ENCODE measurements at regions not wholly inside any gene's neighbourhood (a gene's known extent, or its start where the extent isn't known, plus 50 kb on each side); places are given as distances from the start of the nearest gene placed in this dataset.

DNA sequence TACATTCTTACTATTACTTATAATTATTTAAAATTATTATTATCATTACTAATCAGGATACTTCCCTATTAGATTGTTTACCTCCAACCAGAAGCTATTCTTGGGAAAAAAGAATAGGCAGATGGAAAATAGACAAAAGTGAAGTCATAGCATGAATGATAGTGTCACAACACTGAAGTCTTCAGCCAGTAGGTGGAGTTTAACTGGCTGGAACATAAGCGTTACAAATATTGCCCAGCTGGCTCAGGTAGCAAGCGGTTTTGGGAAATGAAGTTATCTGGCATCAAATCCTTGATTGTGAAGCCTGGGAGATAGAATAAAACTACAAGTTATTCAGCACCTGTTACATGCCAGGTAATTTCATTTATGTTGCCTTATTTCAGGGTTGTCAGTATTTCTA is 762.9 kb downstream of the C12orf50 start:
- H3K27ac Mint-ChIP-seq = no peak overlapping the region
- H4K20me1 ChIP-seq (ENCODE audit: control insufficient read depth, insufficient read depth, insufficient read length) = no peaks in the 10 kb centered on the region
- H3K9me3 Mint-ChIP-seq = no peaks in the 10 kb centered on the region

More for the DNA sequence above, 762.9 kb downstream of the C12orf50 start:
- Histone ChIP-seq H3K9ac (ENCODE audit: extremely low read depth, insufficient read length, low read length) (no peak overlapping the region), H4K91ac (ENCODE audit: insufficient read length, low read depth, low read length) (no peak overlapping the region), H3K27ac (ENCODE audit: insufficient read length, low read depth, low read length) (no peak overlapping the region), H2BK20ac (ENCODE audit: low read depth, low read length, poor library complexity, severe bottlenecking) (no peak overlapping the region), H4K5ac (ENCODE audit: insufficient read length, low read depth, low read length) (no peak overlapping the region), H2BK5ac (ENCODE audit: insufficient read length, low read length) (no peak overlapping the region), H3K27me3 (ENCODE audit: insufficient read depth, low read length) (no peaks in the 10 kb centered on the region), H3K4me1 (ENCODE audit: insufficient read depth, low read length) (peaks cover 2% of the 10 kb centered on the region; the same call in 1 of the 2 replicates), H2BK15ac (ENCODE audit: low read depth, low read length) (no peak overlapping the region), H3K79me2 (ENCODE audit: insufficient read depth, low read length) (no peaks in the 10 kb centered on the region), H3K4me2 (ENCODE audit: insufficient read depth, insufficient read length, low read length) (no peak overlapping the region), H2AFZ (ENCODE audit: low read length) (no peak overlapping the region), H4K8ac (replicated peaks; ENCODE audit: insufficient read length, low read depth, low read length) (no peak overlapping the region), H3K4ac (ENCODE audit: low read depth, low read length) (no peak overlapping the region), H3K79me1 (ENCODE audit: insufficient read depth, low read depth, low read length, poor library complexity, severe bottlenecking) (no peaks in the 10 kb centered on the region), H2AK5ac (ENCODE audit: insufficient read length, low read length) (no peak overlapping the region), H3K9me3 (ENCODE audit: control insufficient read depth, low read depth, low read length) (no peaks in the 10 kb centered on the region), H3K18ac (ENCODE audit: insufficient read length, low read depth, low read length) (no peak overlapping the region), H3K23ac (ENCODE audit: insufficient read length, low read depth, low read length) (no peak overlapping the region), H3K56ac (ENCODE audit: insufficient read length, low read depth, low read length) (no peak overlapping the region), H3T11ph (ENCODE audit: low read length) (no peak overlapping the region), H3K23me2 (ENCODE audit: insufficient read length, low read depth, low read length, poor library complexity, severe bottlenecking) (no peaks in the 10 kb centered on the region), H3K14ac (ENCODE audit: insufficient read depth, low read length) (no peak overlapping the region), H2BK12ac (ENCODE audit: insufficient read length, low read depth, low read length) (no peak overlapping the region), H2BK120ac (ENCODE audit: low read depth, low read length, poor library complexity, severe bottlenecking) (no peak overlapping the region)
- no peak for DNase-seq
- TF ChIP-seq, protein P1, sequence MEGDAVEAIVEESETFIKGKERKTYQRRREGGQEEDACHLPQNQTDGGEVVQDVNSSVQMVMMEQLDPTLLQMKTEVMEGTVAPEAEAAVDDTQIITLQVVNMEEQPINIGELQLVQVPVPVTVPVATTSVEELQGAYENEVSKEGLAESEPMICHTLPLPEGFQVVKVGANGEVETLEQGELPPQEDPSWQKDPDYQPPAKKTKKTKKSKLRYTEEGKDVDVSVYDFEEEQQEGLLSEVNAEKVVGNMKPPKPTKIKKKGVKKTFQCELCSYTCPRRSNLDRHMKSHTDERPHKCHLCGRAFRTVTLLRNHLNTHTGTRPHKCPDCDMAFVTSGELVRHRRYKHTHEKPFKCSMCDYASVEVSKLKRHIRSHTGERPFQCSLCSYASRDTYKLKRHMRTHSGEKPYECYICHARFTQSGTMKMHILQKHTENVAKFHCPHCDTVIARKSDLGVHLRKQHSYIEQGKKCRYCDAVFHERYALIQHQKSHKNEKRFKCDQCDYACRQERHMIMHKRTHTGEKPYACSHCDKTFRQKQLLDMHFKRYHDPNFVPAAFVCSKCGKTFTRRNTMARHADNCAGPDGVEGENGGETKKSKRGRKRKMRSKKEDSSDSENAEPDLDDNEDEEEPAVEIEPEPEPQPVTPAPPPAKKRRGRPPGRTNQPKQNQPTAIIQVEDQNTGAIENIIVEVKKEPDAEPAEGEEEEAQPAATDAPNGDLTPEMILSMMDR (conservative IDR thresholded peaks at IDR 0.05) = peak; percentile 46
- Mint-ChIP-seq H3K27me3 (ENCODE audit: low read depth) (no peaks in the 10 kb centered on the region), H3K4me1 (peaks cover 0 to 4% of the 10 kb centered on the region in 2 experiments; a peak in 1 of 4 replicates), H3K36me3 (ENCODE audit: insufficient read depth in 1 of 3, low read depth in 3 of 3) (no peaks in the 10 kb centered on the region), H3K4me3 (no peak overlapping the region)
- no CpG with 5 or more reads among the region's 2 CpGs for WGBS (ENCODE audit: extremely low coverage, insufficient read length, low lambda C conversion rate)
